Spleen (tissue), 11 donors: ENCODE measurements at regions not wholly inside any gene's neighbourhood (a gene's known extent, or its start where the extent isn't known, plus 50 kb on each side); places are given as distances from the start of the nearest gene placed in this dataset.

Source experiments
- DNase-seq: peaks from one replicate; pipeline ENCODE4 v3.0.0-alpha.2; 2020
- H3K27ac ChIP-seq, 8 donors: fragments of 200-600 bp; sonication (generic) in 7 of 8; 1 replicate in 4 of 8; 2 replicates in 4 of 8; pipeline versions ENCODE4 v1.5.0 to v1.8.0; 2016 to 2021; ENCODE audit warnings: inconsistent platforms in 4 of 8, mild to moderate bottlenecking in 4 of 8, moderate library complexity in 1 of 8
- H3K27me3 ChIP-seq, 7 donors: fragments of 200-600 bp; sonication (generic) in 6 of 7; replicated peaks in 1 of 7; 1 replicate in 4 of 7; 2 replicates in 3 of 7; pipeline versions ENCODE4 v1.5.0 to v1.8.0; 2016 to 2021; ENCODE audit warnings: inconsistent platforms in 3 of 7, mild to moderate bottlenecking in 1 of 7
- H3K36me3 ChIP-seq, 6 donors: fragments of 200-600 bp; sonication (generic) in 5 of 6; 1 replicate in 4 of 6; 2 replicates in 2 of 6; pipeline versions ENCODE4 v1.5.0 to v1.8.0; 2016 to 2021; ENCODE audit warnings: inconsistent platforms in 2 of 6
- H3K4me1 ChIP-seq, 6 donors: fragments of 200-600 bp; sonication (generic) in 5 of 6; 1 replicate in 3 of 6; 2 replicates in 3 of 6; pipeline versions ENCODE4 v1.5.0 to v1.8.0; 2016 to 2021; ENCODE audit warnings: inconsistent platforms in 3 of 6
- H3K4me3 ChIP-seq, 8 donors: fragments of 200-600 bp; sonication (generic) in 7 of 8; 1 replicate in 4 of 8; 2 replicates in 4 of 8; pipeline versions ENCODE4 v1.5.0 to v1.8.0; 2016 to 2021; ENCODE audit warnings: inconsistent platforms in 4 of 8, mild to moderate bottlenecking in 4 of 8, moderate library complexity in 2 of 8
- H3K9me3 ChIP-seq, 8 donors: fragments of 200-600 bp; sonication (generic) in 7 of 8; 1 replicate in 4 of 8; 2 replicates in 4 of 8; pipeline versions ENCODE4 v1.5.0 to v1.8.0; 2016 to 2021; ENCODE audit warnings: inconsistent platforms in 4 of 8
- CTCF ChIP-seq, 11 experiments: fragments of 200-600 bp in 7 of 11; fragments of 450-650 bp in 4 of 11; sonication (generic) in 4 of 11; IDR thresholded peaks in 8 of 11; conservative IDR thresholded peaks in 3 of 11; 1 replicate in 7 of 11; 2 replicates in 4 of 11; pipeline versions ENCODE4 v1.4.0 to v1.8.0; 2016 to 2021; ENCODE audit warnings: antibody characterized with exemption in 11 of 11, inconsistent platforms in 4 of 11, mild to moderate bottlenecking in 1 of 11
- POLR2A ChIP-seq, 3 donors: fragments of 450-650 bp; IDR thresholded peaks; one replicate each; pipeline ENCODE4 v1.5.1; 2017; ENCODE audit warnings: antibody characterized with exemption in 3 of 3, mild to moderate bottlenecking in 1 of 3
- POLR2AphosphoS5 ChIP-seq, 3 donors: sonication (generic); formaldehyde crosslinking; IDR thresholded peaks; one replicate each; pipeline ENCODE4 v1.5.1; 2017; ENCODE audit warnings: antibody characterized with exemption in 3 of 3
- WGBS, 5 donors: extraction: QIAGEN DNeasy Blood & Tissue Kit in 3 of 5; methylation state at CpG; one replicate each; pipeline versions ENCODE4 v1.1.5 to v1.1.7; 2013 to 2018; 5-methylcytosine and 5-hydroxymethylcytosine counted together
- intact Hi-C: fragments of 100-400 bp; cut with DNase I; formaldehyde crosslinking; loops from one replicate; pipeline ENCODE4 v1.15.0; 2023; ENCODE audit warnings: low total_unique reads
- donor health status: healthy with polysubstance abuse.
- donor health status: DM: no; HTN: no; CAD: no; lungs with moderate emphysema.
- donor health status: DM: no; HTN: no; CAD: no.
- donor health status: Bipolar disorder and iron deficiency.
- donor health status: healthy.
- donor health status: DM: no; HTN: no; CAD: no.
- donor health status: DM: yes; HTN: yes; CAD: no.

- H3K4me3 ChIP-seq = peak overlapping the region in 1 of 8 donors; percentile 4
- no peak for DNase-seq
- TF ChIP-seq POLR2AphosphoS5 (IDR thresholded peaks at IDR 0.05) = no peak
- TF ChIP-seq CTCF (IDR thresholded peaks at IDR 0.05 in 8 of 11, conservative IDR thresholded peaks at IDR 0.05 in 3 of 11) = no peak
- TF ChIP-seq POLR2A (IDR thresholded peaks at IDR 0.05) = no peak
- no peaks in the 10 kb centered on the region for H3K36me3 ChIP-seq
- WGBS, 5 donors = 79 to 90% (median 82%) methylated on average over 7 of the region's 7 CpGs
- no peaks in the 10 kb centered on the region for H3K27me3 ChIP-seq
- peaks cover 10 to 32% (median 14%) of the 10 kb centered on the region in 6 donors for H3K4me1 ChIP-seq
- peak overlapping the region in 5 of 8 donors; percentile 8 to 76 (median 65) for H3K27ac ChIP-seq
- intact Hi-C loops = no loop called here
- H3K9me3 ChIP-seq = no peaks in the 10 kb centered on the region
Observed at GRCh38 chr1:66438501-66438900, 95.5 kb upstream of the SGIP1 start.

GRCh38 chr1:66439031-66439740 is 94.8 kb upstream of the SGIP1 start:
- intact Hi-C loops = no loop called here
- Histone ChIP-seq H3K27me3 (no peaks in the 10 kb centered on the region), H3K4me3 (peak overlapping the region in 1 of 8 donors; percentile 4), H3K36me3 (no peaks in the 10 kb centered on the region), H3K4me1 (peaks cover 10 to 33% (median 14%) of the 10 kb centered on the region in 6 donors), H3K9me3 (no peaks in the 10 kb centered on the region), H3K27ac (peak overlapping the region in 6 of 8 donors; percentile 8 to 76 (median 62))
- DNase-seq = no peak
- no peak for TF ChIP-seq POLR2AphosphoS5 (IDR thresholded peaks at IDR 0.05)
- TF ChIP-seq CTCF (IDR thresholded peaks at IDR 0.05 in 8 of 11, conservative IDR thresholded peaks at IDR 0.05 in 3 of 11) = no peak
- no peak for TF ChIP-seq POLR2A (IDR thresholded peaks at IDR 0.05)
- WGBS, 5 donors = 24 to 41% (median 32%) methylated on average over 4 of the region's 4 CpGs

GRCh38 chr1:66443793-66444192 is 90.2 kb upstream of the SGIP1 start:
- WGBS, 5 donors = 93 to 100% (median 98%) methylated on average over 1 of the region's 1 CpG
- Histone ChIP-seq H3K4me3 (no peak overlapping the region), H3K27ac (no peak overlapping the region), H3K9me3 (no peaks in the 10 kb centered on the region), H3K36me3 (no peaks in the 10 kb centered on the region), H3K4me1 (peaks cover 1 to 41% (median 23%) of the 10 kb centered on the region in 6 donors), H3K27me3 (no peaks in the 10 kb centered on the region)
- intact Hi-C loops = no loop called here
- DNase-seq = no peak
- TF ChIP-seq POLR2AphosphoS5 (IDR thresholded peaks at IDR 0.05) = no peak
- TF ChIP-seq CTCF (IDR thresholded peaks at IDR 0.05 in 8 of 11, conservative IDR thresholded peaks at IDR 0.05 in 3 of 11) = no peak
- no peak for TF ChIP-seq POLR2A (IDR thresholded peaks at IDR 0.05)

- no peak for TF ChIP-seq CTCF (IDR thresholded peaks at IDR 0.05 in 8 of 11, conservative IDR thresholded peaks at IDR 0.05 in 3 of 11)
- no peak for TF ChIP-seq POLR2A (IDR thresholded peaks at IDR 0.05)
- TF ChIP-seq POLR2AphosphoS5 (IDR thresholded peaks at IDR 0.05) = no peak
- Histone ChIP-seq H3K4me3 (no peak overlapping the region), H3K36me3 (no peaks in the 10 kb centered on the region), H3K27me3 (no peaks in the 10 kb centered on the region), H3K4me1 (peaks cover 0 to 32% (median 16%) of the 10 kb centered on the region in 6 donors), H3K9me3 (no peaks in the 10 kb centered on the region), H3K27ac (peak overlapping the region in 3 of 8 donors; percentile 81 to 90 (median 85))
- WGBS, 5 donors = 44 to 71% (median 49%) methylated on average over 3 of the region's 3 CpGs
- intact Hi-C loops = no loop called here
- no peak for DNase-seq
Observed at GRCh38 chr1:66444438-66445265, 89.3 kb upstream of the SGIP1 start.
